Transverse colon (tissue), 3 donors: ENCODE measurements at regions not wholly inside any gene's neighbourhood (a gene's known extent, or its start where the extent isn't known, plus 50 kb on each side); places are given as distances from the start of the nearest gene placed in this dataset.
"Not testable (repeated sequence)": the region's sequence is repeated elsewhere in the genome, so short reads cannot be mapped to it uniquely, and the experiment has no call there.

Experiments
- POLR2A ChIP-seq: fragments of 450-650 bp; IDR thresholded peaks from one replicate; pipeline ENCODE4 v1.6.1; 2016; ENCODE audit warnings: antibody characterized with exemption, mild to moderate bottlenecking, moderate library complexity
- TF ChIP-seq, protein P1 (sequence below), 5 experiments: fragments of 200-600 bp in 3 of 5; fragments of 450-650 bp in 2 of 5; sonication (generic) in 3 of 5; IDR thresholded peaks; 1 replicate in 2 of 5; 2 replicates in 3 of 5; pipeline ENCODE4 v1.5.1; 2016 to 2017; ENCODE audit warnings: antibody characterized with exemption in 5 of 5, inconsistent platforms in 3 of 5, mild to moderate bottlenecking in 2 of 5, moderate library complexity in 1 of 5

DNA sequence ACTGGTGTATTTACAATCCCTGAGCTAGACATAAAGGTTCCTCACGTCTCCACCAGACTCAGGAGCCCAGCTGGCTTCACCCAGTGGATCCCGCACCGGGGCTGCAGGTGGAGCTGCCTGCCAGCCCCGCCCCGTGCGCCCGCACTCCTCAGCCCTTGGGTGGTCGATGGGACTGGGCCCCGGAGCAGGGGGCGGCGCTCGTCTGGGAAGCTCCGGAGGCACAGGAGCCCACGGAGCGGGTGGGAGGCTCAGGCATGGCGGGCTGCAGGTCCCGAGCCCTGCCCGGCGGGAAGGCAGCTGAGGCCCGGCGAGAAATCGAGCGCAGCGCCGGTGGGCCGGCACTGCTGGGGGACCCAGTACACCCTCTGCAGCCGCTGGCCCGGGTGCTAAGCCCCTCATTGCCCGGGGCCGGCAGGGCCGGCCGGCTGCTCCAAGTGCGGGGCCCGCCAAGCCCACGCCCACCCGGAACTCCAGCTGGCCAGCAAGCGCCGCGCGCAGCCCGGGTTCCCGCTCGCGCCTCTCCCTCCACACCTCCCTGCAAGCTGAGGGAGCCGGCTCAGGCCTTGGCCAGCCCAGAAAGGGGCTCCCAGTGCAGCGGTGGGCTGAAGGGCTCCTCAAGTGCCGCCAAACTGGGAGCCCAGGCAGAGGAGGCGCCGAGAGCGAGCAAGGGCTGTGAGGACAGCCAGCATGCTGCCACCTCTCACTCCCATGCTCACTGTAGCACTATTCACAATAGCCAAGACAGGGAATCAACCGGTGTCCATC is 79.3 kb upstream of the RGPD4 start:
- TF ChIP-seq, protein P1, sequence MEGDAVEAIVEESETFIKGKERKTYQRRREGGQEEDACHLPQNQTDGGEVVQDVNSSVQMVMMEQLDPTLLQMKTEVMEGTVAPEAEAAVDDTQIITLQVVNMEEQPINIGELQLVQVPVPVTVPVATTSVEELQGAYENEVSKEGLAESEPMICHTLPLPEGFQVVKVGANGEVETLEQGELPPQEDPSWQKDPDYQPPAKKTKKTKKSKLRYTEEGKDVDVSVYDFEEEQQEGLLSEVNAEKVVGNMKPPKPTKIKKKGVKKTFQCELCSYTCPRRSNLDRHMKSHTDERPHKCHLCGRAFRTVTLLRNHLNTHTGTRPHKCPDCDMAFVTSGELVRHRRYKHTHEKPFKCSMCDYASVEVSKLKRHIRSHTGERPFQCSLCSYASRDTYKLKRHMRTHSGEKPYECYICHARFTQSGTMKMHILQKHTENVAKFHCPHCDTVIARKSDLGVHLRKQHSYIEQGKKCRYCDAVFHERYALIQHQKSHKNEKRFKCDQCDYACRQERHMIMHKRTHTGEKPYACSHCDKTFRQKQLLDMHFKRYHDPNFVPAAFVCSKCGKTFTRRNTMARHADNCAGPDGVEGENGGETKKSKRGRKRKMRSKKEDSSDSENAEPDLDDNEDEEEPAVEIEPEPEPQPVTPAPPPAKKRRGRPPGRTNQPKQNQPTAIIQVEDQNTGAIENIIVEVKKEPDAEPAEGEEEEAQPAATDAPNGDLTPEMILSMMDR (IDR thresholded peaks at IDR 0.05): not testable (repeated sequence)
- not testable (repeated sequence) for TF ChIP-seq POLR2A
